Endothelial cell of umbilical vein (primary cell): ENCODE measurements at regions not wholly inside any gene's neighbourhood (a gene's known extent, or its start where the extent isn't known, plus 50 kb on each side); places are given as distances from the start of the nearest gene placed in this dataset.

Experiments used
- BruUV-seq: library from RNA; stranded (reverse); fragments of 400-500 nt; replicated peaks from 2 replicates; lab custom pipeline; 2021; lab: Mats Ljungman, UMichigan
- CTCF ChIA-PET: fragments of 300-600, 350-600 bp; sonication (Branson Sonifier 250); formaldehyde crosslinking; loops from one replicate; lab custom pipeline; 2021; ENCODE audit warnings: antibody characterized with exemption, inconsistent platforms; lab: Charles Lee
- POLR2A ChIA-PET: fragments of 300-600, 350-600 bp; sonication (Branson Sonifier 250); formaldehyde crosslinking; loops from one replicate; lab custom pipeline; 2021; ENCODE audit warnings: antibody characterized with exemption, inconsistent platforms; lab: Charles Lee
- DNase-seq: peaks from one replicate; pipeline ENCODE4 v3.0.0-alpha.2; 2011; ENCODE audit warnings: low read depth, low spot score
- FAIRE-seq: peaks from 2 replicates; lab custom pipeline; 2011; peaks lifted over from hg19 to GRCh38; lab: Jason Lieb, UNC
- H2AFZ ChIP-seq: 2 replicates; pipeline ENCODE4 v1.6.0; 2012; ENCODE audit warnings: low read depth, low read length, control low read depth, inconsistent platforms
- H3K27ac ChIP-seq: 2 replicates; pipeline ENCODE4 v1.5.1; 2011; ENCODE audit warnings: low read depth, mild to moderate bottlenecking, control low read depth, low read length, moderate library complexity; ENCODE audit not compliant: insufficient read depth
- H3K27me3 ChIP-seq, 2 experiments: 2 replicates each; pipeline versions ENCODE4 v1.6.0 to v1.6.1; 2011; ENCODE audit warnings: low read length in 2 of 2, mixed read lengths in 1 of 2; ENCODE audit not compliant: control insufficient read depth in 2 of 2, insufficient read depth in 2 of 2
- H3K36me3 ChIP-seq, 2 experiments: 2 replicates in 1 of 2; 3 replicates in 1 of 2; pipeline ENCODE4 v1.5.1; 2011; ENCODE audit warnings: low read length in 2 of 2, mild to moderate bottlenecking in 1 of 2, moderate library complexity in 1 of 2; ENCODE audit not compliant: control insufficient read depth in 2 of 2, insufficient read depth in 2 of 2; ENCODE audit errors: extremely low read depth in 1 of 2
- H3K4me1 ChIP-seq: 3 replicates; pipeline ENCODE4 v1.5.1; 2011; ENCODE audit warnings: mild to moderate bottlenecking, low read length; ENCODE audit not compliant: control insufficient read depth, insufficient read depth; ENCODE audit errors: extremely low read depth
- H3K4me2 ChIP-seq: 2 replicates; pipeline ENCODE4 v1.6.1; 2011; ENCODE audit warnings: low read length, control low read depth, mixed read lengths; ENCODE audit not compliant: insufficient read depth
- H3K4me3 ChIP-seq, 3 experiments: fragments of 200-600 bp in 1 of 3; sonication (generic), shearing (Covaris generic) in 1 of 3; replicated peaks in 1 of 3; 2 replicates each; pipeline ENCODE4 v1.5.1; 2011 to 2016; ENCODE audit warnings: control low read depth in 3 of 3, low read length in 3 of 3, mild to moderate bottlenecking in 2 of 3, inconsistent platforms in 1 of 3, low read depth in 1 of 3, moderate library complexity in 1 of 3; ENCODE audit not compliant: insufficient read depth in 1 of 3
- H3K79me2 ChIP-seq: 2 replicates; pipeline ENCODE4 v1.6.0; 2012; ENCODE audit warnings: low read length, inconsistent platforms; ENCODE audit not compliant: control insufficient read depth, insufficient read depth
- H3K9ac ChIP-seq: replicated peaks from 2 replicates; pipeline ENCODE3; 2011; ENCODE audit warnings: low read length, control low read depth; ENCODE audit not compliant: insufficient read depth; ENCODE audit errors: extremely low read depth
- H3K9me1 ChIP-seq: replicated peaks from 3 replicates; pipeline ENCODE4 v1.6.0; 2011; ENCODE audit warnings: mild to moderate bottlenecking, low read length; ENCODE audit not compliant: control insufficient read depth, insufficient read depth; ENCODE audit errors: extremely low read depth
- H3K9me3 ChIP-seq: replicated peaks from 2 replicates; pipeline ENCODE4 v1.5.1; 2012; ENCODE audit warnings: low read length, inconsistent platforms; ENCODE audit not compliant: control insufficient read depth, insufficient read depth
- H4K20me1 ChIP-seq: replicated peaks from 2 replicates; pipeline ENCODE3; 2011; ENCODE audit warnings: mild to moderate bottlenecking, low read length; ENCODE audit not compliant: control insufficient read depth, insufficient read depth; ENCODE audit errors: extremely low read depth
- CTCF ChIP-seq, 2 donors: IDR thresholded peaks; 1 replicate in 1 of 2; 2 replicates in 1 of 2; pipeline ENCODE4 v1.5.1; 2011; ENCODE audit warnings: low read length in 2 of 2, mild to moderate bottlenecking in 2 of 2, moderate library complexity in 2 of 2, control low read depth in 1 of 2, inconsistent platforms in 1 of 2, low read depth in 1 of 2; ENCODE audit not compliant: insufficient read depth in 1 of 2; ENCODE audit errors: extremely low read depth in 1 of 2
- EZH2 ChIP-seq: IDR thresholded peaks from 2 replicates; pipeline ENCODE4 v1.6.1; 2012; ENCODE audit warnings: borderline replicate concordance, low read depth, mild to moderate bottlenecking, moderate library complexity, low read length, inconsistent platforms; ENCODE audit not compliant: severe bottlenecking
- FOS ChIP-seq: IDR thresholded peaks from 2 replicates; pipeline ENCODE4 v1.6.1; 2011; ENCODE audit warnings: mild to moderate bottlenecking, low read length, moderate library complexity, borderline replicate concordance; ENCODE audit not compliant: insufficient read depth
- GATA2 ChIP-seq: IDR thresholded peaks from 2 replicates; pipeline ENCODE4 v1.7.0; 2011; ENCODE audit warnings: low read depth, mild to moderate bottlenecking, moderate library complexity, mixed read lengths, low read length; ENCODE audit not compliant: insufficient read length, insufficient read depth
- JUN ChIP-seq: IDR thresholded peaks from 2 replicates; pipeline ENCODE4 v1.6.1; 2011; ENCODE audit warnings: borderline replicate concordance, low read depth; ENCODE audit not compliant: insufficient read length, insufficient read depth
- MYC ChIP-seq: IDR thresholded peaks from one replicate; pipeline ENCODE4 v1.6.1; 2011; ENCODE audit warnings: mild to moderate bottlenecking, low read depth, low read length
- POLR2A ChIP-seq: IDR thresholded peaks from 2 replicates; pipeline ENCODE4 v1.6.1; 2012; ENCODE audit warnings: low read depth, mild to moderate bottlenecking, control low read depth, low read length
- POLR2AphosphoS5 ChIP-seq: IDR thresholded peaks from 2 replicates; pipeline ENCODE4 v1.6.1; 2012; ENCODE audit warnings: low read depth, mild to moderate bottlenecking, control low read depth, low read length, moderate library complexity; ENCODE audit not compliant: insufficient read depth
- dilution Hi-C: fragments of 300-500 bp; cut with MboI; formaldehyde crosslinking; loops from one replicate; pipeline ENCODE4 v1.15.0; 2019; ENCODE audit warnings: low sequenced_read_pairs; ENCODE audit not compliant: extremely low pct_ligation_motif_present
- intact Hi-C: fragments of 100-400 bp; cut with micrococcal nuclease; formaldehyde crosslinking; loops from one replicate; pipeline ENCODE4 v1.10.0; 2022
- TF ChIP-seq, protein P1 (sequence below): IDR thresholded peaks from 2 replicates; pipeline ENCODE4 v1.6.1; 2011; ENCODE audit not compliant: insufficient read depth, insufficient read length

- dilution Hi-C loops = no loop called here
- no peaks in the 10 kb centered on the region for H3K9me3 ChIP-seq
- TF ChIP-seq FOS (no peak), JUN (no peak), EZH2 (no peak), POLR2A (no peak), POLR2AphosphoS5 (no peak), CTCF (IDR thresholded peaks at IDR 0.05; ENCODE audit: extremely low read depth in 1 of 2, insufficient read depth in 1 of 2, low read depth in 1 of 2, low read length in 2 of 2) (no peak), MYC (no peak), GATA2 (no peak)
- TF ChIP-seq, protein P1, sequence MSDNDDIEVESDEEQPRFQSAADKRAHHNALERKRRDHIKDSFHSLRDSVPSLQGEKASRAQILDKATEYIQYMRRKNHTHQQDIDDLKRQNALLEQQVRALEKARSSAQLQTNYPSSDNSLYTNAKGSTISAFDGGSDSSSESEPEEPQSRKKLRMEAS = no peak
- no peaks in the 10 kb centered on the region for H3K9me1 ChIP-seq
- H3K79me2 ChIP-seq = no peaks in the 10 kb centered on the region
- H3K36me3 ChIP-seq = no peaks in the 10 kb centered on the region
- H3K27ac ChIP-seq = no peak overlapping the region
- H4K20me1 ChIP-seq = no peaks in the 10 kb centered on the region
- H3K27me3 ChIP-seq = no peaks in the 10 kb centered on the region
- no peak overlapping the region for H3K4me3 ChIP-seq
- intact Hi-C loops = no loop called here
- ChIA-PET POLR2A (no interaction called here), CTCF (no interaction called here)
- DNase-seq (no peak), FAIRE-seq (no peak)
- no TSS peak for BruUV-seq
- no peaks in the 10 kb centered on the region for H3K4me1 ChIP-seq
- no peak overlapping the region for H3K4me2 ChIP-seq
- H2AFZ ChIP-seq = no peak overlapping the region
- H3K9ac ChIP-seq = no peak overlapping the region
Observed at GRCh38 chr4:81688085-81688484, 216.4 kb upstream of the RASGEF1B start.
